SK-N-SH treated with all-trans-retinoic acid at 6 μM for 48 hours (cell line): ENCODE measurements at regions not wholly inside any gene's neighbourhood (a gene's known extent, or its start where the extent isn't known, plus 50 kb on each side); places are given as distances from the start of the nearest gene placed in this dataset.

ENCODE experiments used
- ATAC-seq: fragments of 200-7000 bp; cut with Tn5 transposase; 3 replicates; pipeline ENCODE4 v1.9.1; 2020; ENCODE audit warnings: mild to moderate bottlenecking, moderate library complexity
- ARNTL ChIP-seq: fragments of 450-650 bp; formaldehyde crosslinking; IDR thresholded peaks from 2 replicates; pipeline ENCODE4 v1.5.0; 2020; ENCODE audit warnings: low read depth, mild to moderate bottlenecking, moderate library complexity, borderline replicate concordance
- BACH2 ChIP-seq: fragments of 250-450 bp; sonication (Bioruptor Pico); IDR thresholded peaks from 2 replicates; pipeline ENCODE4 v1.9.0; 2021; ENCODE audit warnings: mild to moderate bottlenecking, borderline replicate concordance
- CREB5 ChIP-seq: fragments of 250-450 bp; sonication (Bioruptor Pico); IDR thresholded peaks from 2 replicates; pipeline ENCODE4 v1.5.1; 2020; ENCODE audit warnings: low read depth, mild to moderate bottlenecking, moderate library complexity
- CSDC2 ChIP-seq: fragments of 250-450 bp; sonication (Bioruptor Pico); IDR thresholded peaks from 2 replicates; pipeline ENCODE4 v1.5.0; 2020; ENCODE audit warnings: mild to moderate bottlenecking, moderate library complexity
- ESRRG ChIP-seq: fragments of 250-450 bp; sonication (Bioruptor Pico); IDR thresholded peaks from 2 replicates; pipeline ENCODE4 v1.6.1; 2021; ENCODE audit warnings: mild to moderate bottlenecking
- GLIS3 ChIP-seq: fragments of 250-450 bp; sonication (Bioruptor Pico); IDR thresholded peaks from 2 replicates; pipeline ENCODE4 v1.5.0; 2020; ENCODE audit warnings: mild to moderate bottlenecking, moderate library complexity
- OSR1 ChIP-seq: fragments of 250-450 bp; sonication (Bioruptor Pico); IDR thresholded peaks from 2 replicates; pipeline ENCODE4 v1.8.0; 2022; ENCODE audit warnings: moderate library complexity, mild to moderate bottlenecking, inconsistent platforms
- PPARA ChIP-seq: fragments of 250-450 bp; sonication (Bioruptor Pico); IDR thresholded peaks from 2 replicates; pipeline ENCODE4 v1.5.0; 2020; ENCODE audit warnings: mild to moderate bottlenecking, borderline replicate concordance
- SNAI2 ChIP-seq: fragments of 250-450 bp; sonication (Bioruptor Pico); IDR thresholded peaks from 2 replicates; pipeline ENCODE4 v1.5.0; 2020; ENCODE audit warnings: mild to moderate bottlenecking, moderate library complexity
- TOX ChIP-seq: fragments of 250-450 bp; sonication (Bioruptor Pico); IDR thresholded peaks from 2 replicates; pipeline ENCODE4 v1.8.0; 2021; ENCODE audit warnings: mild to moderate bottlenecking, moderate library complexity, borderline replicate concordance
- ZFP30 ChIP-seq: fragments of 450-650 bp; formaldehyde crosslinking; IDR thresholded peaks from 2 replicates; pipeline ENCODE4 v1.5.0; 2022; ENCODE audit warnings: mild to moderate bottlenecking, moderate library complexity
- ZNF70 ChIP-seq: fragments of 450-650 bp; formaldehyde crosslinking; IDR thresholded peaks from 2 replicates; pipeline ENCODE4 v1.5.0; 2020; ENCODE audit warnings: mild to moderate bottlenecking, moderate library complexity
- ZNF8 ChIP-seq: fragments of 450-650 bp; formaldehyde crosslinking; IDR thresholded peaks from 2 replicates; pipeline ENCODE4 v1.5.0; 2020; ENCODE audit warnings: mild to moderate bottlenecking, moderate library complexity
- TF ChIP-seq, protein P1 (sequence below): fragments of 250-450 bp; sonication (Bioruptor Pico); IDR thresholded peaks from 2 replicates; pipeline ENCODE4 v1.8.0; 2020; ENCODE audit warnings: mild to moderate bottlenecking, moderate library complexity, borderline replicate concordance
- TF ChIP-seq, protein P2 (sequence below): fragments of 250-450 bp; sonication (Bioruptor Pico); IDR thresholded peaks from 2 replicates; pipeline ENCODE4 v1.5.0; 2020; ENCODE audit warnings: mild to moderate bottlenecking, moderate library complexity
- TF ChIP-seq, protein P3 (sequence below): fragments of 250-450 bp; sonication (Bioruptor Pico); IDR thresholded peaks from 2 replicates; pipeline ENCODE4 v1.5.1; 2021; ENCODE audit warnings: mild to moderate bottlenecking, moderate library complexity

DNA sequence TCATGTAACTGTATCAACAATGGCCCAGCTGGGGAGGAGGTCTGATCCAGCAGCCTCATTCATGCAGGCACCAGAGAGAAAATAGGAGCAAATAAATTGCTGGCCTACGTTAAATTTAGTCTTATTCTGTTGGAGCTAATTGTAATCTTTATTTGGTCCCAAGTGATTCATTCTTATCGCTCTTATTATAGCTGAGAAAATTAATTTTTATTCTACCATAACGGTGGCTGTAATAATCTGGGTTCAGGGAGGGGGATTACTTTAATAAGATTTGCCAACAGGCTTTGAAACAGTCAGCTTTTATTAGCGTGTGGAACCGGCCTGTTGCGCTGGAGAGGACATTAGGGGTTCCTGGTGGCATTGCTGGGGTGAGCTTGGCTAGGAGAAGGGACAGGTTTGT is 254.9 kb downstream of the AACS start (continued):
- TF ChIP-seq BACH2 (CRISPR knock-in tag) (no peak), CSDC2 (CRISPR knock-in tag) (no peak), TOX (CRISPR knock-in tag) (no peak), ZNF70 (no peak)
- TF ChIP-seq, protein P1, sequence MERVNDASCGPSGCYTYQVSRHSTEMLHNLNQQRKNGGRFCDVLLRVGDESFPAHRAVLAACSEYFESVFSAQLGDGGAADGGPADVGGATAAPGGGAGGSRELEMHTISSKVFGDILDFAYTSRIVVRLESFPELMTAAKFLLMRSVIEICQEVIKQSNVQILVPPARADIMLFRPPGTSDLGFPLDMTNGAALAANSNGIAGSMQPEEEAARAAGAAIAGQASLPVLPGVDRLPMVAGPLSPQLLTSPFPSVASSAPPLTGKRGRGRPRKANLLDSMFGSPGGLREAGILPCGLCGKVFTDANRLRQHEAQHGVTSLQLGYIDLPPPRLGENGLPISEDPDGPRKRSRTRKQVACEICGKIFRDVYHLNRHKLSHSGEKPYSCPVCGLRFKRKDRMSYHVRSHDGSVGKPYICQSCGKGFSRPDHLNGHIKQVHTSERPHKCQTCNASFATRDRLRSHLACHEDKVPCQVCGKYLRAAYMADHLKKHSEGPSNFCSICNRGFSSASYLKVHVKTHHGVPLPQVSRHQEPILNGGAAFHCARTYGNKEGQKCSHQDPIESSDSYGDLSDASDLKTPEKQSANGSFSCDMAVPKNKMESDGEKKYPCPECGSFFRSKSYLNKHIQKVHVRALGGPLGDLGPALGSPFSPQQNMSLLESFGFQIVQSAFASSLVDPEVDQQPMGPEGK (CRISPR knock-in tag), result no peak

DNA sequence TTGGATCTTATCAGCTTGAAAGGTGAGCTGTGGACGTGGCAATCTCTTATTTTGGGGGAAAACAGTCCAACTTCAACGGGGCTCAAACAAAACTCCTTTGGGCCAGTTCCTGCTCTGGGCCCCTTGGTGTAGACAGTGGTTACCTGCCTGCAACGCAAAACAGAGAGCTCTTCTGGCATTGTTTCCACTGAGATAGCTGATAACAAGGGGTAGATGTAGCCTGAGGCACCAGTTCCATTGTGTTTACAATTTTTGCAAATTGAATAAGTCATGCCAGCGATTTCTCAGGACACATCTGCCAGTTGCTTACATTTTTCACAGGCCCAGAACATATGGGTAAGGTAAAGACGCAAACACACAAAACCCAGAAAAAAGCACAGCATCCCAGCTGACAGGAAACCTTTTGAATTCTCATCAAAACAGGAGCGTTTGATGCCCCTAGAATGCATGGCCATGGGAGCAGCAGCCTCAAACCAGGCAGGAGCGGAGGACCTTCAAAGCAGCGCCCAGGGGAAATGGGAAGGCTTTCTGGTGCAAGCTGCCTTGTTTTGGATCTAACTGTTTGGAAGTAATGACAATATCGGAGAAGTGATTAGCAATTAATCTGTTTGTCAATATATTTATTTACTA is 259.7 kb downstream of the AACS start:
- ATAC-seq, result no peak
- no peak for TF ChIP-seq GLIS3 (CRISPR knock-in tag)
- TF ChIP-seq, protein P2, sequence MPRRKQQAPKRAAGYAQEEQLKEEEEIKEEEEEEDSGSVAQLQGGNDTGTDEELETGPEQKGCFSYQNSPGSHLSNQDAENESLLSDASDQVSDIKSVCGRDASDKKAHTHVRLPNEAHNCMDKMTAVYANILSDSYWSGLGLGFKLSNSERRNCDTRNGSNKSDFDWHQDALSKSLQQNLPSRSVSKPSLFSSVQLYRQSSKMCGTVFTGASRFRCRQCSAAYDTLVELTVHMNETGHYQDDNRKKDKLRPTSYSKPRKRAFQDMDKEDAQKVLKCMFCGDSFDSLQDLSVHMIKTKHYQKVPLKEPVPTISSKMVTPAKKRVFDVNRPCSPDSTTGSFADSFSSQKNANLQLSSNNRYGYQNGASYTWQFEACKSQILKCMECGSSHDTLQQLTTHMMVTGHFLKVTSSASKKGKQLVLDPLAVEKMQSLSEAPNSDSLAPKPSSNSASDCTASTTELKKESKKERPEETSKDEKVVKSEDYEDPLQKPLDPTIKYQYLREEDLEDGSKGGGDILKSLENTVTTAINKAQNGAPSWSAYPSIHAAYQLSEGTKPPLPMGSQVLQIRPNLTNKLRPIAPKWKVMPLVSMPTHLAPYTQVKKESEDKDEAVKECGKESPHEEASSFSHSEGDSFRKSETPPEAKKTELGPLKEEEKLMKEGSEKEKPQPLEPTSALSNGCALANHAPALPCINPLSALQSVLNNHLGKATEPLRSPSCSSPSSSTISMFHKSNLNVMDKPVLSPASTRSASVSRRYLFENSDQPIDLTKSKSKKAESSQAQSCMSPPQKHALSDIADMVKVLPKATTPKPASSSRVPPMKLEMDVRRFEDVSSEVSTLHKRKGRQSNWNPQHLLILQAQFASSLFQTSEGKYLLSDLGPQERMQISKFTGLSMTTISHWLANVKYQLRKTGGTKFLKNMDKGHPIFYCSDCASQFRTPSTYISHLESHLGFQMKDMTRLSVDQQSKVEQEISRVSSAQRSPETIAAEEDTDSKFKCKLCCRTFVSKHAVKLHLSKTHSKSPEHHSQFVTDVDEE (CRISPR knock-in tag), result no peak

DNA sequence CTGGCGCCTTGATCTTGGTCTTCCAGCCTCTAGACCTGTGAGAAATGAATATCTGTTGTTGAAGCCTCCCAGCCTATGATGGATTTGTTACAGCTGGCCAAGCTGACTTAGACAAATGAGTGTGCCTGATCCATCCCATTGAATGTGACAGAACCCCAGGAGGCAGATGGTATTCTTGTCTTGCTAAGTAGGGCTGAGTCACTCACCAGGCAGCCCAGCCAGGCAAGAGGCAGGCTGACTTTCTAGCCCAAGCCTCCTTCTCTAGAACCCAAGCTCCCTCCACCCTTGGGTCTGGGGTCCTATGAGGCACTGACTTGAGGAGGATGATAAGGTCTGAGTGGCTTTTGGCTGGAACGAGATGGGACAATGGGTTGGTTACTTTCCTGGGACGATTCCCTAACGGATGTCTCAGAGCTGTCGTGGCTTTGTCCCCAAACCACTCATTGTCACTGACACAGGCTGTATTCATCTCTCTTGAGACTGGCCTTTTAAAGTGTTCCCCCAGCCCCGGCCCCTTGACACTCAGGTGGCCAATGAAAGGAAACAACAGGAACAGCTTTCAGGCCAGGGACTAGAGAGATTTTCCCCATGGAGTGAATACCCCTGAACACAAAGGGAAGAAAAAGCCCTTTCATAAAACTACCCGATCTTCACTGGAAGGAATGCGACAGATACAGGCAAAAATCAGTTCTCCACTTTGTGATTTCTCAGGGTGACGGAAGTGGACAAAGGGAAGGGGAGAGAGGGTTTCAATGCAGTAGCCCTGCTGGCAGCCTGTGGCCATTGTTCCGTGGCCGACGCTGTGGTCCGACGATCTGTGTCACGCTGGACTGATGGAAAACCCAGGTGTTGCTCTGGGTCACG is 264.2 kb downstream of the AACS start:
- TF ChIP-seq BACH2 (CRISPR knock-in tag), result no peak
- TF ChIP-seq, protein P3, sequence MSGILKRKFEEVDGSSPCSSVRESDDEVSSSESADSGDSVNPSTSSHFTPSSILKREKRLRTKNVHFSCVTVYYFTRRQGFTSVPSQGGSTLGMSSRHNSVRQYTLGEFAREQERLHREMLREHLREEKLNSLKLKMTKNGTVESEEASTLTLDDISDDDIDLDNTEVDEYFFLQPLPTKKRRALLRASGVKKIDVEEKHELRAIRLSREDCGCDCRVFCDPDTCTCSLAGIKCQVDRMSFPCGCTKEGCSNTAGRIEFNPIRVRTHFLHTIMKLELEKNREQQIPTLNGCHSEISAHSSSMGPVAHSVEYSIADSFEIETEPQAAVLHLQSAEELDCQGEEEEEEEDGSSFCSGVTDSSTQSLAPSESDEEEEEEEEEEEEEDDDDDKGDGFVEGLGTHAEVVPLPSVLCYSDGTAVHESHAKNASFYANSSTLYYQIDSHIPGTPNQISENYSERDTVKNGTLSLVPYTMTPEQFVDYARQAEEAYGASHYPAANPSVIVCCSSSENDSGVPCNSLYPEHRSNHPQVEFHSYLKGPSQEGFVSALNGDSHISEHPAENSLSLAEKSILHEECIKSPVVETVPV (CRISPR knock-in tag), result no peak
- TF ChIP-seq ARNTL (CRISPR knock-in tag), result no peak
- TF ChIP-seq, all 23 proteins: peak for 0
- no peak for ATAC-seq

GRCh38 chr12:125330645-125331341 is 265.6 kb downstream of the AACS start:
- peak; percentile 100 for ATAC-seq
- no peak for TF ChIP-seq SNAI2 (CRISPR knock-in tag)
- no peak for TF ChIP-seq TOX (CRISPR knock-in tag)
- no peak for TF ChIP-seq CREB5
- no peak for TF ChIP-seq CSDC2 (CRISPR knock-in tag)
- no peak for TF ChIP-seq PPARA
- TF ChIP-seq ZNF8 (CRISPR knock-in tag), result no peak
- no peak for TF ChIP-seq ESRRG (CRISPR knock-in tag)
- TF ChIP-seq OSR1, result no peak
- TF ChIP-seq, protein P3 (CRISPR knock-in tag), result no peak
- TF ChIP-seq ZFP30, result no peak
- TF ChIP-seq BACH2 (CRISPR knock-in tag), result no peak
- TF ChIP-seq, all 23 proteins: peak for 0
